ENCODE measurements at regions not wholly inside any gene's neighbourhood (a gene's known extent, or its start where the extent isn't known, plus 50 kb on each side); places are given as distances from the start of the nearest gene placed in this dataset.

GRCh38 chrX:107506596-107507031 is 57.2 kb downstream of the FRMPD3 start (continued):
- TF ChIP-seq AFF4 (CRISPR knock-in tag; IDR thresholded peaks at IDR 0.05) = no peak
- no peak for TF ChIP-seq TFDP2 (CRISPR knock-in tag; IDR thresholded peaks at IDR 0.05)
- TF ChIP-seq ZFP1 (CRISPR knock-in tag; IDR thresholded peaks at IDR 0.05) = no peak
- TF ChIP-seq JARID2 (CRISPR knock-in tag; IDR thresholded peaks at IDR 0.05; ENCODE audit: insufficient replicate concordance) = no peak
- no peak for TF ChIP-seq KLF16 (CRISPR knock-in tag; IDR thresholded peaks at IDR 0.05)

DNA sequence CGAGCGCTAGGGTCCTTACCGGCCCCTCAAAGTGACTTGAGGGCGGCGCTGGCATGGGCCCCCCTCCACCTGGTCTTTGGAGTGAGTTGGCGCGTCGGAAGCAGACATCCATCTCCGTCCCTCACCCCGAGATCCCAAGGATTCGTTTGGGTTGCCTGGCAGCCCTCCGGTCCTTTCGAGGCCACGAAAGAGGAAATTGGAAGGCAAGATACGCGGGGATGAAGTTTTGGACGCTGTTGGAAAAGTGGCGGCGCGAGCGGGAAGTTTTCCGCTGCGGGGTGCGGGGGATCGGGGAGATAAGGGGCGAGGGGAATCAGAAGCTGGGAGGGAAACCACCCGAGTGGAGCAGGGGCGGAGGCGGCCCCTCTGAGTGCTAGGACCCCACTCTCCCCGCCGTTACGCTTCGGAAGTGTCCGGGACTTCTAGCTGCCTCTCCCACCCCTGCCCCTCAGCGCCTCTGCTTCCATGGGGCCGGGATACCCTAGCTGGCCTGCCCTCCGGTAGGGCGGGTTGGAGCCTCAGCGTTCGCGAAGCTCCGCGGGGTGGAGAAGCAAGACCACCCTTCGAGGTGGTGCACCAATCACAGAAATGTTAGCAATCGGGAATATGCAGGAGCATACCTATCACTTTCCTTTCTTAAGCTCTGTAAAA is 57.8 kb downstream of the FRMPD3 start:
- no peak overlapping the region for H3K9ac ChIP-seq (ENCODE audit: insufficient read depth, low read depth, low read length)
- H3K27me3 ChIP-seq (ENCODE audit: control insufficient read depth in 1 of 2, insufficient read depth in 2 of 2, low read length in 2 of 2) = peaks cover 0 to 28% of the 10 kb centered on the region in 2 experiments; a peak in 1 of 5 replicates
- H2AFZ ChIP-seq (ENCODE audit: low read length) = no peak overlapping the region
- POLR2A ChIA-PET = no interaction called here
- H3K4me3 ChIP-seq (replicated peaks in 1 of 3; ENCODE audit: insufficient read depth in 1 of 3, low read depth in 2 of 3, low read length in 3 of 3) = no peak overlapping the region
- DNase-seq (ENCODE audit: low spot score) (no peak), ATAC-seq (no peak), FAIRE-seq (no peak)
- WGBS (ENCODE audit: low lambda C conversion rate) = 25% methylated on average over 16 of the region's 45 CpGs
- H3K4me1 ChIP-seq (ENCODE audit: insufficient read depth, low read length) = no peaks in the 10 kb centered on the region
- no peaks in the 10 kb centered on the region for H4K20me1 ChIP-seq (ENCODE audit: insufficient read depth, low read length)
- H3K4me2 ChIP-seq (ENCODE audit: low read depth, low read length) = no peak overlapping the region
- in situ Hi-C loops (cut with HindIII; ENCODE audit: extremely low pct_ligation_motif_present, low pct_unique_long_range_greater_than_20kb) = no loop called here
- H3K9me3 ChIP-seq (ENCODE audit: low read length) = no peaks in the 10 kb centered on the region
- BruUV-seq (replicated peaks) = no TSS peak
- no peak overlapping the region for H3K27ac ChIP-seq (ENCODE audit: extremely low read length, insufficient read depth, low read length)
- no peaks in the 10 kb centered on the region for H3K36me3 ChIP-seq (replicated peaks in 1 of 2; ENCODE audit: control insufficient read depth in 1 of 2, insufficient read depth in 2 of 2, low read length in 2 of 2)
- intact Hi-C loops (cut with micrococcal nuclease; ENCODE audit: unreplicated experiment) = no loop called here
- CTCF ChIA-PET (ENCODE audit: low intra/inter-chr PET ratio, low total read pairs) = no interaction called here
- H3K79me2 ChIP-seq (ENCODE audit: insufficient read depth, low read length) = no peaks in the 10 kb centered on the region
- TF ChIP-seq ZNF350 (CRISPR knock-in tag; IDR thresholded peaks at IDR 0.05; ENCODE audit: borderline replicate concordance, low read depth) = no peak
- TF ChIP-seq ARID2 (CRISPR knock-in tag; IDR thresholded peaks at IDR 0.05; ENCODE audit: borderline replicate concordance) = no peak
- no peak for TF ChIP-seq PAF1 (CRISPR knock-in tag; IDR thresholded peaks at IDR 0.05)
- no peak for TF ChIP-seq MZF1 (CRISPR knock-in tag; IDR thresholded peaks at IDR 0.05; ENCODE audit: borderline replicate concordance)
- no peak for TF ChIP-seq CHCHD3 (CRISPR knock-in tag; IDR thresholded peaks at IDR 0.05)
- TF ChIP-seq NFE2L2 (IDR thresholded peaks at IDR 0.05; ENCODE audit: low read length) = no peak
- TF ChIP-seq RAD51 (IDR thresholded peaks at IDR 0.05; ENCODE audit: borderline replicate concordance) = no peak
- no peak for TF ChIP-seq ZBTB44 (CRISPR knock-in tag; IDR thresholded peaks at IDR 0.05)
- no peak for TF ChIP-seq NR3C1 (CRISPR knock-in tag; IDR thresholded peaks at IDR 0.05)
- TF ChIP-seq CHD2 (IDR thresholded peaks at IDR 0.05; ENCODE audit: low read depth, low read length) = no peak
- TF ChIP-seq IRF1 (CRISPR knock-in tag; IDR thresholded peaks at IDR 0.05; ENCODE audit: low read depth) = no peak

Data from HepG2 (cell line).